Activated CD4-positive, CD25-positive, alpha-beta regulatory T cell treated with anti-CD3 and anti-CD28 coated beads, Interleukin-2, amount 50 U/mL, for 16 hours (primary cell): ENCODE measurements at regions not wholly inside any gene's neighbourhood (a gene's known extent, or its start where the extent isn't known, plus 50 kb on each side); places are given as distances from the start of the nearest gene placed in this dataset.

Source experiments
- DNase-seq: peaks from one replicate; pipeline ENCODE4 v3.0.0-alpha.2; 2020; ENCODE audit warnings: low read depth, low spot score

- DNase-seq, result no peak
Observed at GRCh38 chr2:2542966-2543611, 212.0 kb upstream of the MYT1L start.

GRCh38 chr2:2542316-2542715, 211.2 kb upstream of the MYT1L start:
- no peak for DNase-seq

GRCh38 chr2:2540406-2540805, 209.3 kb upstream of the MYT1L start:
- DNase-seq, result no peak

- DNase-seq, result no peak
Observed at GRCh38 chr2:2536416-2537056, 205.5 kb upstream of the MYT1L start.

GRCh38 chr2:2530334-2530733, 199.3 kb upstream of the MYT1L start:
- DNase-seq, result no peak

- DNase-seq, result no peak
Observed at GRCh38 chr2:2528846-2529245, 197.8 kb upstream of the MYT1L start.

- no peak for DNase-seq
Observed at GRCh38 chr2:2527148-2527547, 196.1 kb upstream of the MYT1L start.

GRCh38 chr2:2524348-2524941, 193.4 kb upstream of the MYT1L start:
- no peak for DNase-seq

- DNase-seq, result no peak
Observed at GRCh38 chr2:2523461-2524347, 192.6 kb upstream of the MYT1L start.

GRCh38 chr2:2520401-2520811, 189.3 kb upstream of the MYT1L start:
- no peak for DNase-seq

GRCh38 chr2:2519381-2519780, 188.3 kb upstream of the MYT1L start:
- no peak for DNase-seq

GRCh38 chr2:2517399-2517798, 186.3 kb upstream of the MYT1L start:
- DNase-seq, result no peak

- no peak for DNase-seq
Observed at GRCh38 chr2:2516386-2516785, 185.3 kb upstream of the MYT1L start.

GRCh38 chr2:2512931-2513330, 181.9 kb upstream of the MYT1L start:
- DNase-seq, result no peak

GRCh38 chr2:2507417-2507997, 176.4 kb upstream of the MYT1L start:
- no peak for DNase-seq

- no peak for DNase-seq
Observed at GRCh38 chr2:2506536-2506935, 175.5 kb upstream of the MYT1L start.

GRCh38 chr2:2505604-2506003, 174.5 kb upstream of the MYT1L start:
- no peak for DNase-seq

GRCh38 chr2:2503864-2504418, 172.9 kb upstream of the MYT1L start:
- no peak for DNase-seq

GRCh38 chr2:2502201-2502549, 171.1 kb upstream of the MYT1L start:
- DNase-seq, result no peak

- DNase-seq, result no peak
Observed at GRCh38 chr2:2501454-2502200, 170.6 kb upstream of the MYT1L start.

GRCh38 chr2:2495606-2496005, 164.5 kb upstream of the MYT1L start:
- DNase-seq, result no peak
